OCI-LY7 (cell line): ENCODE measurements at regions not wholly inside any gene's neighbourhood (a gene's known extent, or its start where the extent isn't known, plus 50 kb on each side); places are given as distances from the start of the nearest gene placed in this dataset.

Experiments
- BruUV-seq: library from RNA; stranded (reverse); fragments of 400-500 nt; replicated peaks from 2 replicates; lab custom pipeline; 2021; lab: Mats Ljungman, UMichigan
- CTCF ChIA-PET: fragments of 300-600 bp; sonication (Branson Sonifier 250); formaldehyde crosslinking; loops from one replicate; lab custom pipeline; 2022; ENCODE audit warnings: antibody characterized with exemption; ENCODE audit not compliant: unreplicated experiment; lab: Charles Lee
- POLR2A ChIA-PET: fragments of 300-600 bp; sonication (Branson Sonifier 250); formaldehyde crosslinking; loops from one replicate; lab custom pipeline; 2022; ENCODE audit warnings: antibody characterized with exemption; lab: Charles Lee
- DNase-seq: peaks from one replicate; pipeline ENCODE4 v3.0.0-alpha.2; 2015; ENCODE audit warnings: low spot score
- H2AFZ ChIP-seq: fragments of 200-600 bp; sonication (generic), shearing (Covaris generic); 2 replicates; pipeline ENCODE4 v1.6.1; 2014; ENCODE audit warnings: mild to moderate bottlenecking, antibody characterized with exemption, low read length, moderate library complexity
- H3K27ac ChIP-seq: fragments of 200-600 bp; sonication (generic); 2 replicates; pipeline ENCODE4 v1.5.1; 2014; ENCODE audit warnings: mixed run types, low read depth, mild to moderate bottlenecking, moderate library complexity, low read length, inconsistent platforms; ENCODE audit not compliant: poor library complexity, severe bottlenecking
- H3K36me3 ChIP-seq: fragments of 200-600 bp; sonication (generic); 2 replicates; pipeline ENCODE4 v1.6.1; 2014; ENCODE audit warnings: mild to moderate bottlenecking, antibody characterized with exemption, low read length, moderate library complexity, mixed read lengths; ENCODE audit not compliant: insufficient read depth
- H3K4me1 ChIP-seq: fragments of 200-600 bp; sonication (generic); 2 replicates; pipeline ENCODE4 v1.5.1; 2014; ENCODE audit warnings: mild to moderate bottlenecking, low read length; ENCODE audit not compliant: insufficient read depth, poor library complexity, severe bottlenecking
- H3K4me2 ChIP-seq: fragments of 200-600 bp; sonication (generic); 2 replicates; pipeline ENCODE4 v1.6.1; 2014; ENCODE audit warnings: mild to moderate bottlenecking, low read length
- H3K4me3 ChIP-seq: fragments of 200-600 bp; sonication (generic); 2 replicates; pipeline ENCODE4 v1.5.1; 2014; ENCODE audit warnings: mild to moderate bottlenecking, low read depth, low read length; ENCODE audit not compliant: poor library complexity, severe bottlenecking
- H3K79me2 ChIP-seq: fragments of 200-600 bp; sonication (generic); 2 replicates; pipeline ENCODE4 v1.6.1; 2016; ENCODE audit warnings: low read depth, mild to moderate bottlenecking, low read length, moderate library complexity, mixed read lengths; ENCODE audit not compliant: insufficient read depth
- H3K9me2 ChIP-seq: fragments of 200-600 bp; sonication (generic); 2 replicates; pipeline ENCODE4 v1.6.1; 2016; ENCODE audit warnings: mild to moderate bottlenecking, low read length, mixed read lengths; ENCODE audit not compliant: insufficient read depth
- H3K9me3 ChIP-seq: fragments of 200-600 bp; sonication (generic); 2 replicates; pipeline ENCODE4 v1.6.1; 2014; ENCODE audit warnings: mild to moderate bottlenecking, mixed run types, low read length, mixed read lengths
- H4K20me1 ChIP-seq: fragments of 200-600 bp; sonication (generic); 2 replicates; pipeline ENCODE4 v1.6.1; 2014; ENCODE audit warnings: mild to moderate bottlenecking, antibody characterized with exemption, low read length, moderate library complexity, mixed read lengths; ENCODE audit not compliant: insufficient read depth
- CTCF ChIP-seq: fragments of 200-600 bp; sonication (generic); conservative IDR thresholded peaks from 2 replicates; pipeline ENCODE4 v1.5.1; 2014; ENCODE audit warnings: mild to moderate bottlenecking, antibody characterized with exemption, low read length, moderate library complexity, mixed read lengths
- EZH2phosphoT487 ChIP-seq: fragments of 200-600 bp; sonication (generic); IDR thresholded peaks from 2 replicates; pipeline ENCODE4 v1.6.1; 2018; ENCODE audit warnings: low read depth, borderline replicate concordance, mild to moderate bottlenecking, mixed run types, antibody characterized with exemption, low read length, moderate library complexity, mixed read lengths
- intact Hi-C: fragments of 100-400 bp; cut with micrococcal nuclease; formaldehyde crosslinking; loops from one replicate; pipeline ENCODE4 v1.10.0; 2022; ENCODE audit not compliant: unreplicated experiment

GRCh38 chr2:10978090-10978670 lies 66.4 kb downstream of the KCNF1 start:
- intact Hi-C loops = no loop called here
- DNase-seq = no peak
- POLR2A ChIA-PET = no interaction called here

GRCh38 chr2:10980071-10980470 lies 68.3 kb downstream of the KCNF1 start:
- POLR2A ChIA-PET = interaction anchor here (0.5 to 0.9 kb wide), 3 partner anchors 12 to 36 kb away, joined by 3 to 4 read pairs (median 3); no protein-coding TSS in a partner anchor
- no peaks in the 10 kb centered on the region for H3K4me1 ChIP-seq
- intact Hi-C loops = no loop called here
- no peaks in the 10 kb centered on the region for H3K79me2 ChIP-seq
- no peak for DNase-seq
- no peak for TF ChIP-seq CTCF
- no peak for TF ChIP-seq EZH2phosphoT487
- H4K20me1 ChIP-seq = no peaks in the 10 kb centered on the region; the same call in 1 of the 2 replicates
- no peaks in the 10 kb centered on the region for H3K36me3 ChIP-seq
- CTCF ChIA-PET = no interaction called here
- no peaks in the 10 kb centered on the region for H3K9me2 ChIP-seq
- BruUV-seq = no TSS peak
- H3K27ac ChIP-seq = no peak overlapping the region
- H3K4me2 ChIP-seq = no peak overlapping the region
- no peaks in the 10 kb centered on the region for H3K9me3 ChIP-seq
- H3K4me3 ChIP-seq = no peak overlapping the region
- H2AFZ ChIP-seq = no peak overlapping the region

More at GRCh38 chr2:10978090-10978670, 66.4 kb downstream of the KCNF1 start:
- Histone ChIP-seq H3K9me2 (no peaks in the 10 kb centered on the region), H3K4me3 (no peak overlapping the region), H3K4me2 (no peak overlapping the region), H4K20me1 (no peaks in the 10 kb centered on the region; the same call in 1 of the 2 replicates), H3K27ac (no peak overlapping the region), H2AFZ (no peak overlapping the region), H3K4me1 (no peaks in the 10 kb centered on the region), H3K36me3 (no peaks in the 10 kb centered on the region), H3K9me3 (no peaks in the 10 kb centered on the region), H3K79me2 (no peaks in the 10 kb centered on the region)
- no TSS peak for BruUV-seq
- TF ChIP-seq CTCF = no peak
- TF ChIP-seq EZH2phosphoT487 = no peak
- CTCF ChIA-PET = no interaction called here

GRCh38 chr2:10980886-10981425 lies 69.2 kb downstream of the KCNF1 start:
- Histone ChIP-seq H3K9me2 (no peaks in the 10 kb centered on the region), H3K4me2 (no peak overlapping the region), H3K79me2 (no peaks in the 10 kb centered on the region), H3K27ac (no peak overlapping the region), H3K4me1 (no peaks in the 10 kb centered on the region), H2AFZ (no peak overlapping the region), H4K20me1 (no peaks in the 10 kb centered on the region; the same call in 1 of the 2 replicates), H3K36me3 (no peaks in the 10 kb centered on the region), H3K4me3 (no peak overlapping the region), H3K9me3 (no peaks in the 10 kb centered on the region)
- TF ChIP-seq CTCF (no peak), EZH2phosphoT487 (no peak)
- no peak for DNase-seq
- intact Hi-C loops = no loop called here
- no TSS peak for BruUV-seq
- CTCF ChIA-PET = no interaction called here
- POLR2A ChIA-PET = no interaction called here
